SU-DHL-6 (cell line): ENCODE measurements at regions not wholly inside any gene's neighbourhood (a gene's known extent, or its start where the extent isn't known, plus 50 kb on each side); places are given as distances from the start of the nearest gene placed in this dataset.

Source experiments
- H2AFZ ChIP-seq: fragments of 200-600 bp; sonication (generic); 2 replicates; pipeline ENCODE4 v1.6.1; 2014; ENCODE audit warnings: low read depth, mild to moderate bottlenecking, moderate library complexity, mixed read lengths, antibody characterized with exemption, low read length; ENCODE audit not compliant: severe bottlenecking
- H3F3A ChIP-seq: fragments of 200-600 bp; shearing (Covaris generic); 2 replicates; pipeline ENCODE4 v1.6.0; 2016; ENCODE audit warnings: antibody characterized with exemption, mild to moderate bottlenecking; ENCODE audit not compliant: insufficient read depth
- H3K27ac ChIP-seq: fragments of 200-600 bp; sonication (generic); 2 replicates; pipeline ENCODE4 v1.5.1; 2016; ENCODE audit warnings: low read depth, mild to moderate bottlenecking, low read length, moderate library complexity, mixed read lengths
- H3K27me3 ChIP-seq: fragments of 200-600 bp; sonication (generic), shearing (Covaris generic); 2 replicates; pipeline ENCODE4 v1.6.0; 2014; ENCODE audit warnings: mild to moderate bottlenecking, low read length
- H3K36me3 ChIP-seq: fragments of 200-600 bp; sonication (generic); 2 replicates; pipeline ENCODE4 v1.6.1; 2014; ENCODE audit warnings: mild to moderate bottlenecking, low read length, mixed read lengths
- H3K4me2 ChIP-seq: fragments of 300-600, 200-600 bp; shearing (Covaris generic), sonication (generic); 2 replicates; pipeline ENCODE4 v1.6.0; 2014; ENCODE audit warnings: low read length, low read depth, mild to moderate bottlenecking; ENCODE audit not compliant: poor library complexity, severe bottlenecking
- H3K4me3 ChIP-seq: fragments of 200-600 bp; sonication (generic); 2 replicates; pipeline ENCODE4 v1.5.1; 2014; ENCODE audit warnings: antibody characterized with exemption, low read length, mild to moderate bottlenecking, mixed read lengths; ENCODE audit not compliant: insufficient read depth, poor library complexity, severe bottlenecking
- H3K79me2 ChIP-seq: fragments of 200-600 bp; sonication (generic); 2 replicates; pipeline ENCODE4 v1.6.1; 2014; ENCODE audit warnings: mild to moderate bottlenecking, low read length, moderate library complexity; ENCODE audit not compliant: insufficient read depth
- H3K9ac ChIP-seq: fragments of 200-600 bp; sonication (generic); 2 replicates; pipeline ENCODE4 v1.7.0; 2014; ENCODE audit warnings: mild to moderate bottlenecking, low read length
- H3K9me2 ChIP-seq: fragments of 200-600 bp; sonication (generic); replicated peaks from 2 replicates; pipeline ENCODE4 v1.6.1; 2014; ENCODE audit warnings: low read length; ENCODE audit not compliant: insufficient read depth
- H3K9me3 ChIP-seq: fragments of 200-600 bp; sonication (generic); 2 replicates; pipeline ENCODE4 v1.6.1; 2014; ENCODE audit warnings: low read length, mixed read lengths; ENCODE audit not compliant: insufficient read depth
- H4K20me1 ChIP-seq: fragments of 200-600 bp; sonication (generic); 2 replicates; pipeline ENCODE4 v1.6.1; 2014; ENCODE audit warnings: low read depth, mild to moderate bottlenecking, antibody characterized with exemption, low read length, moderate library complexity, mixed read lengths
- CTCF ChIP-seq: fragments of 200-600 bp; sonication (generic); IDR thresholded peaks from one replicate; pipeline ENCODE4 v1.5.1; 2017; ENCODE audit warnings: antibody characterized with exemption, mild to moderate bottlenecking, low read length, moderate library complexity; ENCODE audit not compliant: insufficient read depth, poor library complexity, severe bottlenecking
- EZH2phosphoT487 ChIP-seq: fragments of 200-600 bp; sonication (generic), shearing (Covaris generic); conservative IDR thresholded peaks from 2 replicates; pipeline ENCODE4 v1.6.1; 2018; ENCODE audit warnings: mild to moderate bottlenecking, antibody characterized with exemption, low read length, moderate library complexity, mixed read lengths

DNA sequence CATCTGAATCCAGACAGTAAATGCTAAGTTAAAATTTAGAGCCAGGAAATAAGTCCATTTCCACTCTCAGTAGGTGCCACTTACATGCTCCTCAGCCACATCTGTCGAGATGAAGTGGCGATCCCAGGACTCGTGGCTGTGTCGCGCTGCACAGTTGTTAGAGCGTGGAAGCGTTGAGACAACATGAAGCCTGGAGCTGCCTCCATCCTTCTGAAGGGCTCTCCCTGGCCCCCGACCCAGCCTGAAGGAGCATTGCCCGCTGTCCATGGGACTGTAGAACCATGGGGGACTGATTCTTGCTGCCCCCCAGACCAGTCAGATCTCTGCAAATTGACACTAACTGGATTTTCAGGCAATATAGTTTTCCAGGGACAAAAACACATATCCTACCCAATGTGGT, 58.9 kb downstream of the IRX1 start:
- Histone ChIP-seq H3K4me3 (no peak overlapping the region), H3K9me2 (no peaks in the 10 kb centered on the region), H3K27me3 (no peaks in the 10 kb centered on the region), H3F3A (no peaks in the 10 kb centered on the region), H4K20me1 (no peaks in the 10 kb centered on the region), H2AFZ (no peak overlapping the region), H3K79me2 (no peaks in the 10 kb centered on the region), H3K4me2 (no peak overlapping the region), H3K9me3 (no peaks in the 10 kb centered on the region), H3K36me3 (no peaks in the 10 kb centered on the region), H3K9ac (no peak overlapping the region), H3K27ac (no peak overlapping the region)
- no peak for TF ChIP-seq CTCF
- TF ChIP-seq EZH2phosphoT487: no peak

DNA sequence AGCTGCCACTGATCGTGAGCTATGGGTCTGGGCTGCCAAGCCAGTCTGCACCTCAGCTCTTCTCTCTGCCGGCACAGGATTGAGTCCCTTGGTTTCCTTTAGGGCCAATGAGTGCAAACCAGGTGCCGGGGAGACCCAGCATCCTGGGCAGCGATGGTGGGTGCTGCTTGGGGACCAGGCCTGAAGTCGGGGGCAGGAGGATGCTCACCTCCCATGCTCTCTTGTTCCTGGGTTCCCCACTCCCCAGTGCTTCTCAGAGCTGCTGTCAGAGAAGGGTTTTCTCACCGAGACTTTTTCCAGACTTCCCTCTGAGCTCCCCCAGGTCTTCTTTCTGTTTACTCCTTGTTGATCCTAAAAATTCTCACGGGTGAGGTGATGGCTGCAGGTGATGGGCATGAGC, 61.2 kb downstream of the IRX1 start:
- H3K27me3 ChIP-seq: no peaks in the 10 kb centered on the region
- H3F3A ChIP-seq: no peaks in the 10 kb centered on the region
- no peak overlapping the region for H3K27ac ChIP-seq
- TF ChIP-seq CTCF (no peak), EZH2phosphoT487 (no peak)
- no peaks in the 10 kb centered on the region for H3K9me3 ChIP-seq
- H3K9me2 ChIP-seq: no peaks in the 10 kb centered on the region
- no peak overlapping the region for H2AFZ ChIP-seq
- H4K20me1 ChIP-seq: no peaks in the 10 kb centered on the region
- H3K4me3 ChIP-seq: no peak overlapping the region
- no peaks in the 10 kb centered on the region for H3K79me2 ChIP-seq
- no peaks in the 10 kb centered on the region for H3K36me3 ChIP-seq
- no peak overlapping the region for H3K4me2 ChIP-seq
- no peak overlapping the region for H3K9ac ChIP-seq

GRCh38 chr5:3657364-3658022, 61.9 kb downstream of the IRX1 start:
- Histone ChIP-seq H3K36me3 (no peaks in the 10 kb centered on the region), H3K9me3 (no peaks in the 10 kb centered on the region), H3K4me2 (no peak overlapping the region), H3K27me3 (no peaks in the 10 kb centered on the region), H4K20me1 (no peaks in the 10 kb centered on the region), H3K9me2 (no peaks in the 10 kb centered on the region), H3F3A (no peaks in the 10 kb centered on the region), H3K79me2 (no peaks in the 10 kb centered on the region), H3K27ac (no peak overlapping the region), H3K4me3 (no peak overlapping the region), H3K9ac (no peak overlapping the region), H2AFZ (no peak overlapping the region)
- TF ChIP-seq EZH2phosphoT487 (no peak), CTCF (no peak)
